Gastroesophageal sphincter (tissue), 3 donors: ENCODE measurements at regions not wholly inside any gene's neighbourhood (a gene's known extent, or its start where the extent isn't known, plus 50 kb on each side); places are given as distances from the start of the nearest gene placed in this dataset.

Source experiments
- CTCF ChIP-seq, 4 experiments: fragments of 200-600 bp in 2 of 4; fragments of 450-650 bp in 2 of 4; sonication (generic) in 1 of 4; IDR thresholded peaks; one replicate each; pipeline ENCODE4 v1.5.1; 2017 to 2019; ENCODE audit warnings: antibody characterized with exemption in 4 of 4, mild to moderate bottlenecking in 2 of 4, moderate library complexity in 2 of 4
- POLR2A ChIP-seq, 2 donors: fragments of 450-650 bp; IDR thresholded peaks; one replicate each; pipeline ENCODE4 v1.6.1; 2017; ENCODE audit warnings: antibody characterized with exemption in 2 of 2, mild to moderate bottlenecking in 2 of 2, moderate library complexity in 1 of 2
- POLR2AphosphoS5 ChIP-seq: sonication (generic); formaldehyde crosslinking; IDR thresholded peaks from one replicate; pipeline ENCODE4 v1.6.1; 2017; ENCODE audit warnings: antibody characterized with exemption

GRCh38 chr6:137332637-137333280, 113.6 kb upstream of the IFNGR1 start:
- TF ChIP-seq CTCF (IDR thresholded peaks at IDR 0.05) (no peak), POLR2A (IDR thresholded peaks at IDR 0.05) (no peak), POLR2AphosphoS5 (no peak)
